ENCODE measurements at regions not wholly inside any gene's neighbourhood (a gene's known extent, or its start where the extent isn't known, plus 50 kb on each side); places are given as distances from the start of the nearest gene placed in this dataset.

GRCh38 chr7:93006480-93007095, 111.2 kb downstream of the SAMD9 start:
- ATAC-seq (no peak), DNase-seq (no peak)
- Mint-ChIP-seq H3K36me3 (ENCODE audit: insufficient read depth) (no peaks in the 10 kb centered on the region), H3K9me3 (no peaks in the 10 kb centered on the region), H3K4me1 (ENCODE audit: low read depth) (no peaks in the 10 kb centered on the region), H3K4me3 (no peak overlapping the region), H3K27me3 (ENCODE audit: low read depth) (peaks cover 10% of the 10 kb centered on the region)

GRCh38 chr7:93004906-93005305, 112.9 kb downstream of the SAMD9 start:
- Mint-ChIP-seq H3K36me3 (ENCODE audit: insufficient read depth) (no peaks in the 10 kb centered on the region), H3K27me3 (ENCODE audit: low read depth) (peaks cover 8% of the 10 kb centered on the region), H3K4me1 (ENCODE audit: low read depth) (no peaks in the 10 kb centered on the region), H3K4me3 (no peak overlapping the region), H3K9me3 (no peaks in the 10 kb centered on the region)
- DNase-seq = no peak
- no peak for ATAC-seq

GRCh38 chr7:92997719-92998118, 120.1 kb downstream of the SAMD9 start:
- H3K36me3 Mint-ChIP-seq (ENCODE audit: insufficient read depth) = no peaks in the 10 kb centered on the region
- DNase-seq = no peak
- H3K4me1 Mint-ChIP-seq (ENCODE audit: low read depth) = no peaks in the 10 kb centered on the region
- H3K27me3 Mint-ChIP-seq (ENCODE audit: low read depth) = no peaks in the 10 kb centered on the region
- ATAC-seq = no peak
- no peak overlapping the region for H3K4me3 Mint-ChIP-seq
- H3K9me3 Mint-ChIP-seq = no peaks in the 10 kb centered on the region

GRCh38 chr7:92997152-92997551, 120.6 kb downstream of the SAMD9 start:
- Mint-ChIP-seq H3K9me3 (no peaks in the 10 kb centered on the region), H3K27me3 (ENCODE audit: low read depth) (no peaks in the 10 kb centered on the region), H3K4me1 (ENCODE audit: low read depth) (no peaks in the 10 kb centered on the region), H3K4me3 (no peak overlapping the region), H3K36me3 (ENCODE audit: insufficient read depth) (no peaks in the 10 kb centered on the region)
- ATAC-seq (no peak), DNase-seq (no peak)

- ATAC-seq (no peak), DNase-seq (no peak)
- Mint-ChIP-seq H3K9me3 (no peaks in the 10 kb centered on the region), H3K36me3 (ENCODE audit: insufficient read depth) (no peaks in the 10 kb centered on the region), H3K4me3 (no peak overlapping the region), H3K27me3 (ENCODE audit: low read depth) (peaks cover 1% of the 10 kb centered on the region), H3K4me1 (ENCODE audit: low read depth) (no peaks in the 10 kb centered on the region)
Measured at GRCh38 chr7:92994901-92995300, 122.9 kb downstream of the SAMD9 start.

- no peak overlapping the region for H3K4me3 Mint-ChIP-seq
- DNase-seq (no peak), ATAC-seq (no peak)
- no peaks in the 10 kb centered on the region for H3K9me3 Mint-ChIP-seq
- peaks cover 6% of the 10 kb centered on the region for H3K27me3 Mint-ChIP-seq (ENCODE audit: low read depth)
- H3K4me1 Mint-ChIP-seq (ENCODE audit: low read depth) = no peaks in the 10 kb centered on the region
- H3K36me3 Mint-ChIP-seq (ENCODE audit: insufficient read depth) = no peaks in the 10 kb centered on the region
Measured at GRCh38 chr7:92992932-92993331, 124.8 kb downstream of the SAMD9 start.

GRCh38 chr7:92992483-92992882, 125.3 kb downstream of the SAMD9 start:
- DNase-seq (no peak), ATAC-seq (no peak)
- Mint-ChIP-seq H3K4me3 (no peak overlapping the region), H3K27me3 (ENCODE audit: low read depth) (peaks cover 6% of the 10 kb centered on the region), H3K9me3 (no peaks in the 10 kb centered on the region), H3K4me1 (ENCODE audit: low read depth) (no peaks in the 10 kb centered on the region), H3K36me3 (ENCODE audit: insufficient read depth) (no peaks in the 10 kb centered on the region)

GRCh38 chr7:92991190-92991589, 126.6 kb downstream of the SAMD9 start:
- H3K4me3 Mint-ChIP-seq = no peak overlapping the region
- DNase-seq (no peak), ATAC-seq (no peak)
- no peaks in the 10 kb centered on the region for H3K9me3 Mint-ChIP-seq
- no peaks in the 10 kb centered on the region for H3K36me3 Mint-ChIP-seq (ENCODE audit: insufficient read depth)
- no peaks in the 10 kb centered on the region for H3K4me1 Mint-ChIP-seq (ENCODE audit: low read depth)
- peaks cover 6% of the 10 kb centered on the region for H3K27me3 Mint-ChIP-seq (ENCODE audit: low read depth)

GRCh38 chr7:92988941-92989545, 128.7 kb downstream of the SAMD9 start:
- DNase-seq = no peak
- H3K4me3 Mint-ChIP-seq = no peak overlapping the region
- no peaks in the 10 kb centered on the region for H3K4me1 Mint-ChIP-seq (ENCODE audit: low read depth)
- H3K36me3 Mint-ChIP-seq (ENCODE audit: insufficient read depth) = no peaks in the 10 kb centered on the region
- H3K27me3 Mint-ChIP-seq (ENCODE audit: low read depth) = peaks cover 6% of the 10 kb centered on the region
- no peak for ATAC-seq
- no peaks in the 10 kb centered on the region for H3K9me3 Mint-ChIP-seq

- no peak for ATAC-seq
- H3K9me3 Mint-ChIP-seq = no peaks in the 10 kb centered on the region
- no peaks in the 10 kb centered on the region for H3K4me1 Mint-ChIP-seq (ENCODE audit: low read depth)
- H3K36me3 Mint-ChIP-seq (ENCODE audit: insufficient read depth) = no peaks in the 10 kb centered on the region
- DNase-seq = no peak
- H3K4me3 Mint-ChIP-seq = no peak overlapping the region
- peaks cover 8% of the 10 kb centered on the region for H3K27me3 Mint-ChIP-seq (ENCODE audit: low read depth)
Measured at GRCh38 chr7:92988051-92988450, 129.7 kb downstream of the SAMD9 start.

GRCh38 chr7:92987538-92987937, 130.2 kb downstream of the SAMD9 start:
- H3K4me1 Mint-ChIP-seq (ENCODE audit: low read depth) = no peaks in the 10 kb centered on the region
- no peak for ATAC-seq
- no peaks in the 10 kb centered on the region for H3K36me3 Mint-ChIP-seq (ENCODE audit: insufficient read depth)
- peaks cover 8% of the 10 kb centered on the region for H3K27me3 Mint-ChIP-seq (ENCODE audit: low read depth)
- H3K9me3 Mint-ChIP-seq = no peaks in the 10 kb centered on the region
- no peak overlapping the region for H3K4me3 Mint-ChIP-seq
- DNase-seq = no peak

- no peaks in the 10 kb centered on the region for H3K36me3 Mint-ChIP-seq (ENCODE audit: insufficient read depth)
- H3K9me3 Mint-ChIP-seq = no peaks in the 10 kb centered on the region
- DNase-seq (no peak), ATAC-seq (no peak)
- H3K27me3 Mint-ChIP-seq (ENCODE audit: low read depth) = peaks cover 8% of the 10 kb centered on the region
- H3K4me3 Mint-ChIP-seq = no peak overlapping the region
- H3K4me1 Mint-ChIP-seq (ENCODE audit: low read depth) = no peaks in the 10 kb centered on the region
Measured at GRCh38 chr7:92987095-92987494, 130.7 kb downstream of the SAMD9 start.

- Mint-ChIP-seq H3K27me3 (ENCODE audit: low read depth) (peaks cover 2% of the 10 kb centered on the region), H3K4me3 (no peak overlapping the region), H3K9me3 (peaks cover 11% of the 10 kb centered on the region)
Measured at GRCh38 chr7:92982928-92983327, 134.9 kb downstream of the SAMD9 start.

GRCh38 chr7:92976931-92977330, 140.6 kb upstream of the CDK6 start:
- DNase-seq = no peak
- Mint-ChIP-seq H3K4me3 (no peak overlapping the region), H3K36me3 (ENCODE audit: insufficient read depth) (no peaks in the 10 kb centered on the region), H3K9me3 (peaks cover 28% of the 10 kb centered on the region), H3K27me3 (ENCODE audit: low read depth) (peaks cover 4% of the 10 kb centered on the region), H3K4me1 (ENCODE audit: low read depth) (peaks cover 9% of the 10 kb centered on the region)
- ATAC-seq = no peak

More at GRCh38 chr7:92982928-92983327, 134.9 kb downstream of the SAMD9 start:
- Mint-ChIP-seq H3K36me3 (ENCODE audit: insufficient read depth) (no peaks in the 10 kb centered on the region), H3K4me1 (ENCODE audit: low read depth) (no peaks in the 10 kb centered on the region)
- DNase-seq (no peak), ATAC-seq (no peak)

- H3K4me3 Mint-ChIP-seq = no peak overlapping the region
- peaks cover 12% of the 10 kb centered on the region for H3K4me1 Mint-ChIP-seq (ENCODE audit: low read depth)
- ATAC-seq (no peak), DNase-seq (no peak)
- H3K36me3 Mint-ChIP-seq (ENCODE audit: insufficient read depth) = no peaks in the 10 kb centered on the region
- peaks cover 4% of the 10 kb centered on the region for H3K27me3 Mint-ChIP-seq (ENCODE audit: low read depth)
- peaks cover 18% of the 10 kb centered on the region for H3K9me3 Mint-ChIP-seq
Measured at GRCh38 chr7:92973974-92974373, 137.6 kb upstream of the CDK6 start.
